GM19438 (cell line): ENCODE measurements at regions not wholly inside any gene's neighbourhood (a gene's known extent, or its start where the extent isn't known, plus 50 kb on each side); places are given as distances from the start of the nearest gene placed in this dataset.
"Not testable (repeated sequence)": the region's sequence is repeated elsewhere in the genome, so short reads cannot be mapped to it uniquely, and the experiment has no call there.

ENCODE experiments used
- ATAC-seq: cut with Tn5 transposase; IDR thresholded peaks from one replicate; pipeline ENCODE4 v1.9.1; 2021; ENCODE audit warnings: low read depth; ENCODE audit not compliant: unreplicated experiment

- ATAC-seq = no peak
Observed at GRCh38 chr4:134145369-134145768, 56.2 kb downstream of the PABPC4L start.

- ATAC-seq = no peak
Observed at GRCh38 chr4:134144337-134144736, 57.3 kb downstream of the PABPC4L start.

DNA sequence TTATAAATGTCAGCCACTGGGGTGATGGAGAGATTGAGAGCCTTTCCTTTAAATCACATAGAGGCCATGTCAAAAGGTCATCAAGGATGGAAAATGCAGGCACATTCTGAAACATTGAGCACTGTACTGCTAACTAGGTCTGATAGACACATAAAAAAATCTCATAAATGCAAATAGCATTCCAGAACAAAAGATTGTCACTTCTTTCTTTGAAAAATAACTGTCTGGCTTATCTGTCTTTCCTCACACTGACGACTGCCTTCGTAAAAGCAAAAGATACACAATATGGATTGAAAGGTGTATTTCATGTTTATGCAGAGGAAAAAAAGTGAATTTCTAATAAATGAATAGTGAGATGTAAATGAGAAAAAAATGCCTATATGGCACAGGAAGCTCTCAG lies 59.9 kb downstream of the PABPC4L start:
- ATAC-seq = no peak

- no peak for ATAC-seq
Observed at GRCh38 chr4:134139188-134139587, 62.4 kb downstream of the PABPC4L start.

- ATAC-seq = no peak
Observed at GRCh38 chr4:134132086-134132783, 69.4 kb downstream of the PABPC4L start.

- ATAC-seq = no peak
Observed at GRCh38 chr4:134126955-134127354, 74.6 kb downstream of the PABPC4L start.

GRCh38 chr4:134126000-134126560 lies 75.5 kb downstream of the PABPC4L start:
- ATAC-seq = no peak

DNA sequence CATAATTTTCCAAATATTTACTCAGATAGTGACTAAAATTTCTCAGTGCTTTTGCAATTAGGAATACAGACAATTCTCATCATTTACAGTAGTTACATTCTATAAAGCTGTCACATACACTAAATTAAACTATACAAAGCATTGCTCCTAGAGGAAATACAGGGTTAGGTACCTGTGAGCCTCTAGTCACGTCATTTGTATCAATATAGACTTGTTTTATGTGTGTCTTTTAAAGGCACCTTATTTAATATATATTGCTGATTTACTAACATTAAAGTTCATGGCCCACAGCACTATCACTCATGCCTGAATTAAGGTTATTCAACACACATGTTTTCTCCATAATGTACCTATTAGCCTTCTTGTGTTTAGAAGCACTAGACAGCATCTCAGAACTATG lies 78.7 kb downstream of the PABPC4L start:
- ATAC-seq = no peak

DNA sequence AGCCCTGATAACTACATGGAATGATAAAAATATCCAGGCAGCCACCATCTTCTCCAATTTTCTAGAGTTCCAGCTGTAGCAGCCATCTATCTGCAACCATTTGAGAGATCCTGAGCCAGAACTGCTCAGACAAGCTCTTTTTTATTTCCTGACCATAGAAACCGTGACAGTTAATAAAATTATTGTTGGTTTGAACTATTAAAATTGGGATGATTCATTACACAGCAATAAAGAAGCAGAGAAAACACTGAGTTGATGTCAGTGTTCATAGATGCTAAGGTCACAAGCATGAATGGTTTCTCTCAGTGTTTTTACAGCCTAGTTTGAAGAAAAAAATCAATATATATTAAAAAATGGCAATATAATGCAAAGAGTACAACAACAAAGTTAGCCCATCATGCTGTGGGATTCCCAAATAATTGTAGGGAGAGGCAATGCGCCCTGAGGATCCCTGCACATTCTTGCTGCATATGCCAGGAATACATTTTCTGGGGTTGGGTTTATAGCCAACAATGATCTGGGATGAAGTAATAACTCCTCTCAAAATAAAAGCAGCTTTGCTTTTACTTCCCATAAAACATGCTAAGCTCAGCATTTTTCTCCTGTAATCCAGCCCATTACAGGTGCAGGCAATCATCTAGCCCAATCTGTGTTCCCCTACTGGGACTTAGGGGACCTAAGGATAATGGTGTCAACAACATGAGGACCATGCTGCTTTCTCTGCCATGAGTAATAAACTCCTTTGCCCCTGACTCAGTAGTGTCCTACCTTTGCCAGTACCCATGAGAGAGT lies 84.0 kb downstream of the PABPC4L start:
- ATAC-seq = no peak

DNA sequence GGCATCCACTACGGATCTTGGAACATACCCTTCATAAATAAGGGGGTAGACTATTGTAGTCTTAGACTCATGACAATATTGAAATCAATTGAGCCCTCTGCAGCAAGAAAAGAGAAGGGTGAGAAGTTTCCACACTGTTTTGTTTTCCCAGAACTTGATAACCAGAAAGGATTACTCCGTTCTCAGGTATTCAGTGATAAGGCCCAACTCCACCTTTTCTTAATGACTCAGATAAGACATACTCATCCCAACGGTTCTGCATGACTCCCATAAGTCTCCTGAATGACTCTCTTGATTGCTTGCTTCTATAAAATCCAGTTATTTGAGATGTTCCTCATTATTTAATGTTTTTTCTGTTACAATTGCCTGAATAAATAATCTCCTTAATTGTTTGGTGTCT lies 111.7 kb downstream of the PABPC4L start:
- no peak for ATAC-seq

DNA sequence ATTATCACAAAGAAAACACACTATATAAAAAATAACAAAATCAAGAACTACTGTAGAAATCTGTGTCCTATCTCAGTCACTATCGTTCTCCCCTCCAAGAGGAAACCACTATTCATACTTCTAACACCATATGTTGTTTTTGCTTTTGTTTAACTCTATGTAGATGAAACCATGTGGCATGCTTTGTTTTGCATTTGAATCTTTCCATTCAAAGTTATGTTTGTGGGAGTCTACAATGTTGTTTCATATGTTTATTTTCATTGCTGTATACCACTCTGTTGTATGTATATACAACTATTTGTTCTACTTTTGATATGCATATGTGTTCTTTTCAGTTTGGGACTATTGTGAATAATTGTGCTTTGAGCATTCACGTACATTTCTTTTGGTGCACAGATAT lies 116.1 kb downstream of the PABPC4L start:
- ATAC-seq = no peak

GRCh38 chr4:134079085-134079484 lies 122.5 kb downstream of the PABPC4L start:
- not testable (repeated sequence) for ATAC-seq

DNA sequence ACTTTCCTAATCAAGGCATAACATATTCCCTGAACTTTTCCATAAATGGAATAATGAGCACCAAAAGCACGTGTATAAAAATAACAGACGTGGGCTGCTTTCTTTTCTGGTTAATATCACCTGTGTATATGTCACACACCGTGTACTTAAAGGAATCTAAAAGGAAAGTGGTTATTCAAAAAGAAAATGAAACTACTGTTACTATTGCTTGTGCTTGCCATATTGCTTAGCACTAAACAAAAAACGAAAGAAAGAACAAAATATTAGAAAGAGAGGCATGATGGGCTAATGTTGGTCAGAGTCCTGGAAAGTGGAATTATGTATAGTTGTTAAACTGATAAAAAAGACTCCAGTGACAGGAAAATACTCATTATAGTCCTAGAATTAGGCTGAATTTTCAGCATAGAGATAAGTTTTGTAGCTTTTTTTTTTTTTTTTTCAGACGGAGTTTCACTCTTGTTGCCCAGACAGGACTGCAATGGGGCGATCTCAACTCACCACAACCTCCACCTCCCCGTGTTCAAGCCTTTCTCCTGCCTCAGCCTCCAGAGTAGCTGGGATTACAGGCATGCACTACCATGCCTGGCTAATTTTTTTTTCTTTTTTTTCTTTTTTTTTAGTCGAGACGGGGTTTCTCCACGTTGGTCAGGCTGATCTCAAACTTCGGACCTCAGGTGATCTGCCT lies 123.2 kb downstream of the PABPC4L start:
- no peak for ATAC-seq

DNA sequence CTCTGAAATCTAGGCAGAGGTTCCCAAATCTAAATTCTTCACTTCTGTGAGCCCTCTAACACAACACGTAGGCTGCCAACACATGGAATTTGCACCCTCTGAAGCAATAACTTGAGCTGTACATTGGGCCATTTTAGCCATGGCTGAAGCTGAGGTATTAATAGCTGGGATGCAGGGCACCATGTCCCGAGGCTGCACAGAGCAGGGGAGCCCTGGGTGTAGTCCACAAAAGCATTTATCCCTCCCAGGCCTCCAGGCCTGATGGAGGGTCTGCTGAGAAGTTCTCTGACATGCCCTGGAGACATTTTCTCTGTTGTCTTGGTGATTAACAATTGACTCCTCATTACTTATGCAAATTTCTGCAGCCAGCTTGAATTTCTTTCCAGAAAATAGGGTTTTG lies 127.9 kb downstream of the PABPC4L start:
- no peak for ATAC-seq

- ATAC-seq = no peak
Observed at GRCh38 chr4:134072137-134072536, 129.5 kb downstream of the PABPC4L start.

- ATAC-seq = no peak
Observed at GRCh38 chr4:134070174-134070573, 131.4 kb downstream of the PABPC4L start.

DNA sequence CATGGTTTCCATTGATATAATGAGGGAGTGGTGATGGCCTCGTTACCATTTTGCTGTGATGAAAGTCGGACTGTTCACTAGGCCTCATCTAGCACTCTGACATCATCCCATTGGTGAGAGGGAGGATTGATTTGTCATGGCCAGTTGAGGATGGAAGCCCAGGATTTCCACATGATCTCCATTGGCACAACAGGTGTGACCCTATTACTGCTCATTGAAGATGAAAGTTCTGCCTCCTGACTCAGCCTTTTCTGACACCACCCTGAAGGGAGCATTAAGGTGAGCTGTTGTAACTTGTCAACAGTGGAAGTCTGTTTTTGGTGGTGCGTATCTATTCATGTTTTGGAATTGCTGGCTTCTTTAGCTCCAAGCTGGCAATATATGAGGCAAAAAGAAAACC lies 144.2 kb downstream of the PABPC4L start:
- ATAC-seq = no peak

DNA sequence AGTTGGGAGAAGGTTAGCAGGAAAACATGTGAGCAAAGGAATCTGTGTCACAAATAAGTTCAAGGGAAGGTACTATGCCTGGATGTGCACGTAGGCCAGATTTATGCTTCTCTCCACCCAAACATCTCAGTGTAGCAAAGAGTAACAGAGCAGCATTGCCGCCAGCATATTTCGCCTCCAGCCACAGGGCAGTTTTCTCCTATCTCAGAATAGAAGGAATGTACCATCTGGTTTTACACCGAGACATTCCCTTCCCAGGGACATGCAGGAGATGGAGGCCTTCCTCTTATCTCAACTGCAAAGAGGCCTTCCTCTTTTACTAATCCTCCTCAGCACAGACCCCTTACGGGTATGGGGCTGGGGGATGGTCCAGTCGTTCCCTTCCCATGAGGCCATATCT lies 155.4 kb downstream of the PABPC4L start:
- ATAC-seq = not testable (repeated sequence)

GRCh38 chr4:134045411-134045810 lies 156.2 kb downstream of the PABPC4L start:
- ATAC-seq = no peak

GRCh38 chr4:134043266-134043665 lies 158.3 kb downstream of the PABPC4L start:
- ATAC-seq = no peak

- ATAC-seq = no peak
Observed at GRCh38 chr4:134028421-134028820, 173.2 kb downstream of the PABPC4L start.
